Panc1 (cell line): ENCODE measurements at regions not wholly inside any gene's neighbourhood (a gene's known extent, or its start where the extent isn't known, plus 50 kb on each side); places are given as distances from the start of the nearest gene placed in this dataset.

Source experiments
- ATAC-seq: fragments of 200-7000 bp; cut with Tn5 transposase; 2 replicates; pipeline ENCODE4 v1.9.1; 2020; ENCODE audit warnings: mild to moderate bottlenecking, moderate library complexity
- BruUV-seq: library from RNA; stranded (reverse); fragments of 400-500 nt; replicated peaks from 2 replicates; lab custom pipeline; 2021; lab: Mats Ljungman, UMichigan
- CTCF ChIA-PET: fragments of 300-600 bp; sonication (Branson Sonifier 250); formaldehyde crosslinking; loops from one replicate; lab custom pipeline; 2022; ENCODE audit warnings: antibody characterized with exemption; lab: Charles Lee
- POLR2A ChIA-PET: fragments of 300-600 bp; sonication (Branson Sonifier 250); formaldehyde crosslinking; loops from one replicate; lab custom pipeline; 2022; ENCODE audit warnings: antibody characterized with exemption; lab: Charles Lee
- DNase-seq: peaks from one replicate; pipeline ENCODE4 v3.0.0-alpha.2; 2010; ENCODE audit warnings: low read depth, low spot score
- H3K27ac ChIP-seq: 2 replicates; pipeline ENCODE4 v1.5.1; 2011; ENCODE audit warnings: mild to moderate bottlenecking, low read length, inconsistent platforms
- H3K27me3 ChIP-seq: fragments of 200-500 bp; sonication (Bioruptor generic); 2 replicates; pipeline ENCODE4 v1.6.0; 2014; ENCODE audit warnings: low read length, inconsistent platforms; ENCODE audit not compliant: control insufficient read depth, insufficient read depth
- H3K36me3 ChIP-seq: fragments of 200-500 bp; sonication (Bioruptor generic); 2 replicates; pipeline ENCODE4 v1.5.1; 2014; ENCODE audit warnings: inconsistent platforms, mild to moderate bottlenecking, low read length, moderate library complexity; ENCODE audit not compliant: control insufficient read depth, insufficient read depth
- H3K4me1 ChIP-seq: 2 replicates; pipeline ENCODE4 v1.5.1; 2011; ENCODE audit warnings: inconsistent platforms, mild to moderate bottlenecking, low read length, moderate library complexity; ENCODE audit not compliant: control insufficient read depth, insufficient read depth
- H3K4me3 ChIP-seq, 2 experiments: 2 replicates each; pipeline ENCODE4 v1.5.1; 2011 to 2012; ENCODE audit warnings: low read depth in 2 of 2, low read length in 2 of 2, mild to moderate bottlenecking in 2 of 2, inconsistent platforms in 1 of 2, moderate library complexity in 1 of 2
- H3K9me3 ChIP-seq: fragments of 200-500 bp; sonication (Bioruptor generic); 2 replicates; pipeline ENCODE4 v1.5.1; 2014; ENCODE audit warnings: low read depth, mild to moderate bottlenecking, inconsistent platforms, low read length, moderate library complexity; ENCODE audit not compliant: control insufficient read depth, insufficient read depth
- CTCF ChIP-seq: fragments of 450-650 bp; IDR thresholded peaks from 2 replicates; pipeline ENCODE4 v1.5.1; 2017; ENCODE audit warnings: mild to moderate bottlenecking
- POLR2AphosphoS5 ChIP-seq: IDR thresholded peaks from 2 replicates; pipeline ENCODE4 v1.6.1; 2012; ENCODE audit warnings: mild to moderate bottlenecking, low read depth, low read length, moderate library complexity
- SIN3A ChIP-seq: IDR thresholded peaks from 2 replicates; pipeline ENCODE4 v1.6.1; 2012; ENCODE audit warnings: low read depth, mild to moderate bottlenecking, low read length, moderate library complexity, borderline replicate concordance; ENCODE audit not compliant: insufficient read depth
- TCF7L2 ChIP-seq: IDR thresholded peaks from 2 replicates; pipeline ENCODE4 v1.6.1; 2011; ENCODE audit warnings: mild to moderate bottlenecking, low read depth, low read length, inconsistent platforms
- in situ Hi-C: cut with HindIII; loops from 2 replicates; pipeline ENCODE4 v1.10.0; 2016; ENCODE audit warnings: low sequenced_read_pairs, low pct_unique_long_range_greater_than_20kb
- intact Hi-C: fragments of 100-400 bp; cut with micrococcal nuclease; formaldehyde crosslinking; loops from one replicate; pipeline ENCODE4 v1.10.0; 2022; ENCODE audit not compliant: unreplicated experiment
- TF ChIP-seq, protein P1 (sequence below), 2 experiments: IDR thresholded peaks; 2 replicates each; pipeline ENCODE4 v1.6.1; 2011 to 2012; ENCODE audit warnings: low read depth in 2 of 2, control low read depth in 1 of 2, low read length in 1 of 2, mild to moderate bottlenecking in 1 of 2, moderate library complexity in 1 of 2; ENCODE audit not compliant: insufficient read depth in 1 of 2

- intact Hi-C loops, result no loop called here
- H3K9me3 ChIP-seq, result no peaks in the 10 kb centered on the region
- BruUV-seq, result no TSS peak
- ChIA-PET POLR2A (no interaction called here), CTCF (no interaction called here)
- DNase-seq (no peak), ATAC-seq (no peak)
- in situ Hi-C loops, result no loop called here
- H3K27ac ChIP-seq, result no peak overlapping the region
- H3K4me1 ChIP-seq, result no peaks in the 10 kb centered on the region
- TF ChIP-seq, protein P1, sequence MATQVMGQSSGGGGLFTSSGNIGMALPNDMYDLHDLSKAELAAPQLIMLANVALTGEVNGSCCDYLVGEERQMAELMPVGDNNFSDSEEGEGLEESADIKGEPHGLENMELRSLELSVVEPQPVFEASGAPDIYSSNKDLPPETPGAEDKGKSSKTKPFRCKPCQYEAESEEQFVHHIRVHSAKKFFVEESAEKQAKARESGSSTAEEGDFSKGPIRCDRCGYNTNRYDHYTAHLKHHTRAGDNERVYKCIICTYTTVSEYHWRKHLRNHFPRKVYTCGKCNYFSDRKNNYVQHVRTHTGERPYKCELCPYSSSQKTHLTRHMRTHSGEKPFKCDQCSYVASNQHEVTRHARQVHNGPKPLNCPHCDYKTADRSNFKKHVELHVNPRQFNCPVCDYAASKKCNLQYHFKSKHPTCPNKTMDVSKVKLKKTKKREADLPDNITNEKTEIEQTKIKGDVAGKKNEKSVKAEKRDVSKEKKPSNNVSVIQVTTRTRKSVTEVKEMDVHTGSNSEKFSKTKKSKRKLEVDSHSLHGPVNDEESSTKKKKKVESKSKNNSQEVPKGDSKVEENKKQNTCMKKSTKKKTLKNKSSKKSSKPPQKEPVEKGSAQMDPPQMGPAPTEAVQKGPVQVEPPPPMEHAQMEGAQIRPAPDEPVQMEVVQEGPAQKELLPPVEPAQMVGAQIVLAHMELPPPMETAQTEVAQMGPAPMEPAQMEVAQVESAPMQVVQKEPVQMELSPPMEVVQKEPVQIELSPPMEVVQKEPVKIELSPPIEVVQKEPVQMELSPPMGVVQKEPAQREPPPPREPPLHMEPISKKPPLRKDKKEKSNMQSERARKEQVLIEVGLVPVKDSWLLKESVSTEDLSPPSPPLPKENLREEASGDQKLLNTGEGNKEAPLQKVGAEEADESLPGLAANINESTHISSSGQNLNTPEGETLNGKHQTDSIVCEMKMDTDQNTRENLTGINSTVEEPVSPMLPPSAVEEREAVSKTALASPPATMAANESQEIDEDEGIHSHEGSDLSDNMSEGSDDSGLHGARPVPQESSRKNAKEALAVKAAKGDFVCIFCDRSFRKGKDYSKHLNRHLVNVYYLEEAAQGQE (IDR thresholded peaks at IDR 0.05; ENCODE audit: insufficient read depth in 1 of 2, low read depth in 2 of 2, low read length in 1 of 2), result no peak
- TF ChIP-seq SIN3A (no peak), POLR2AphosphoS5 (no peak), CTCF (no peak), TCF7L2 (no peak)
- H3K36me3 ChIP-seq, result no peaks in the 10 kb centered on the region
- no peaks in the 10 kb centered on the region for H3K27me3 ChIP-seq
- H3K4me3 ChIP-seq, result no peak overlapping the region
Measured at GRCh38 chr4:15244354-15244753, 183.5 kb upstream of the C1QTNF7 start.

- BruUV-seq, result no TSS peak
- TF ChIP-seq SIN3A, result no peak
- no peak for TF ChIP-seq POLR2AphosphoS5
- no peak for TF ChIP-seq TCF7L2
- TF ChIP-seq, protein P1 (IDR thresholded peaks at IDR 0.05; ENCODE audit: insufficient read depth in 1 of 2, low read depth in 2 of 2, low read length in 1 of 2), result no peak
- no peak for TF ChIP-seq CTCF
- DNase-seq, result no peak
- H3K4me3 ChIP-seq, result no peak overlapping the region
- intact Hi-C loops (no loop called here), in situ Hi-C loops (no loop called here)
- CTCF ChIA-PET, result no interaction called here
- ATAC-seq, result no peak
- H3K9me3 ChIP-seq, result no peaks in the 10 kb centered on the region
- no peaks in the 10 kb centered on the region for H3K4me1 ChIP-seq
- POLR2A ChIA-PET, result no interaction called here
- H3K27me3 ChIP-seq, result no peaks in the 10 kb centered on the region
- no peak overlapping the region for H3K27ac ChIP-seq
- no peaks in the 10 kb centered on the region for H3K36me3 ChIP-seq
Measured at GRCh38 chr4:15245006-15245530, 182.8 kb upstream of the C1QTNF7 start.
